ENCODE measurements at regions not wholly inside any gene's neighbourhood (a gene's known extent, or its start where the extent isn't known, plus 50 kb on each side); places are given as distances from the start of the nearest gene placed in this dataset.
A peak's percentile ranks its signal among the peaks of the same experiment; 100 is the strongest.

DNA sequence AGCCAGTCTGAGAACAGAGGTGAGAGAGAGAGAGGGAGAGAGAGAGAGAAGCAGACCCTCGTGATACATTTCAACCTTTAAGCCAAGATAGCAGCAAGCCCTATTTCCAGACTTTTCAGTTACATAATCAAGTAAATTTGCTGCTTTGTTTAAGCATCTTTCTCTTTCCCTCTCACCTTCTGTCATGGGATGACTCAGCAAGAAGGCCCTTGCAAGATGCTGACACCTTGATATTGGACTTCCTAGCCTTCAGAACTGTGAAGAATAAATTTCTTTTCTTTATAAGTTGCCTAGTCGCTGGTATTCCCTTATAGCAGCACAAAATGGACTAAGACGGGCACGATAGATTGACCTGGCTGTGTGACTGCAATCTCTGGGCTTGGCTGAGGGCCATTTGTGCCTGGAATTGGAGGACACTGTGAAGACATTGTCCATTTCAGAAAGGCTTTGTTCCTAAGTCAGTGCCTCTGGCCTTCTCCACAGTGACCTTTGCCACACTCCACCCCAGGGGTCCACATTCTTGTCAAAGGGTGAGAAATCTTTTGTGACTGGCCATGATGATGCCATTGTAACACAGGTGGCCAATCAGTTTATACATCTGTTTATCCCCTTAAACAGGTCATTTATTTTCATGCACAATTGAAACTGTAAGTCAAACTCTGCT, 51.3 kb upstream of the ITSN2 start:
- H3K4me1 Mint-ChIP-seq, result peaks cover 0 to 7% (median 0%) of the 10 kb centered on the region in 4 donors
- H3K9me3 ChIP-seq (ENCODE audit: control insufficient read depth in 2 of 2, low read length in 2 of 2), result no peaks in the 10 kb centered on the region
- peaks cover 3% of the 10 kb centered on the region for H3K27me3 ChIP-seq (ENCODE audit: control insufficient read depth, insufficient read depth, low read length)
- no peak overlapping the region for H3K4me3 ChIP-seq (ENCODE audit: low read depth, low read length)
- no peak overlapping the region for H3K4me3 Mint-ChIP-seq
- H3K27me3 Mint-ChIP-seq, result peaks cover 5% of the 10 kb centered on the region
- ATAC-seq (ENCODE audit: low read depth in 2 of 2), result no peak
- no peak overlapping the region for H3K27ac ChIP-seq (ENCODE audit: insufficient read depth, low read length, poor library complexity, severe bottlenecking)
- peak in 1 of 3 donors; percentile 22 for DNase-seq
- H3K27ac Mint-ChIP-seq, result no peak overlapping the region
- no peaks in the 10 kb centered on the region for H3K36me3 Mint-ChIP-seq
- no peaks in the 10 kb centered on the region for H3K36me3 ChIP-seq (ENCODE audit: control insufficient read depth, insufficient read depth, low read length)
- peaks cover 0 to 1% (median 0%) of the 10 kb centered on the region in 7 donors for H3K9me3 Mint-ChIP-seq
- no peaks in the 10 kb centered on the region for H3K4me1 ChIP-seq (ENCODE audit: control insufficient read depth, insufficient read depth, low read length, poor library complexity, severe bottlenecking)

DNA sequence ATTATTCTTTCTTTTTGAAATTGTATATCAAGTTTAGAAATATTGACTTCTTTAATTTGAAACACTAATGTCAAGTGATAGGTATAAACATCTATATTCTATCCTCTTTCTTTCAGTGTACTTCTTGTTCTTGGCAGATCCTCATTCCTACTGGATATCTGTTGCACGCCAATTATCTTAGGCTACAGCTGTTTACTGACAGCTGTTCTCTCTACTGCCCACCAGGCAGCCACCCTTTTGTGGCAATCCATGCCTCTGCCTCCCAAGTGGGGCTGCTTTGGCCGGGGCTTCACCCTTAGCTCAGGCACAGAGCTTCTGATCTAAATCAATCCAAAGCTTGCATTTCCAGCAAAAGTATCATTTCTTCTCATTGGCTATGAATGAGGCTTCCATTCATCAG, 50.6 kb upstream of the ITSN2 start:
- Mint-ChIP-seq H3K27me3 (peaks cover 5% of the 10 kb centered on the region), H3K4me1 (peaks cover 0 to 7% (median 0%) of the 10 kb centered on the region in 4 donors), H3K9me3 (peaks cover 0 to 1% (median 0%) of the 10 kb centered on the region in 7 donors), H3K36me3 (no peaks in the 10 kb centered on the region), H3K27ac (no peak overlapping the region), H3K4me3 (no peak overlapping the region)
- H3K27me3 ChIP-seq (ENCODE audit: control insufficient read depth, insufficient read depth, low read length), result peaks cover 3% of the 10 kb centered on the region
- DNase-seq, result no peak
- H3K4me1 ChIP-seq (ENCODE audit: control insufficient read depth, insufficient read depth, low read length, poor library complexity, severe bottlenecking), result no peaks in the 10 kb centered on the region
- no peaks in the 10 kb centered on the region for H3K36me3 ChIP-seq (ENCODE audit: control insufficient read depth, insufficient read depth, low read length)
- no peak for ATAC-seq (ENCODE audit: low read depth in 2 of 2)
- no peak overlapping the region for H3K4me3 ChIP-seq (ENCODE audit: low read depth, low read length)
- H3K9me3 ChIP-seq (ENCODE audit: control insufficient read depth in 2 of 2, low read length in 2 of 2), result no peaks in the 10 kb centered on the region
- no peak overlapping the region for H3K27ac ChIP-seq (ENCODE audit: insufficient read depth, low read length, poor library complexity, severe bottlenecking)

DNA sequence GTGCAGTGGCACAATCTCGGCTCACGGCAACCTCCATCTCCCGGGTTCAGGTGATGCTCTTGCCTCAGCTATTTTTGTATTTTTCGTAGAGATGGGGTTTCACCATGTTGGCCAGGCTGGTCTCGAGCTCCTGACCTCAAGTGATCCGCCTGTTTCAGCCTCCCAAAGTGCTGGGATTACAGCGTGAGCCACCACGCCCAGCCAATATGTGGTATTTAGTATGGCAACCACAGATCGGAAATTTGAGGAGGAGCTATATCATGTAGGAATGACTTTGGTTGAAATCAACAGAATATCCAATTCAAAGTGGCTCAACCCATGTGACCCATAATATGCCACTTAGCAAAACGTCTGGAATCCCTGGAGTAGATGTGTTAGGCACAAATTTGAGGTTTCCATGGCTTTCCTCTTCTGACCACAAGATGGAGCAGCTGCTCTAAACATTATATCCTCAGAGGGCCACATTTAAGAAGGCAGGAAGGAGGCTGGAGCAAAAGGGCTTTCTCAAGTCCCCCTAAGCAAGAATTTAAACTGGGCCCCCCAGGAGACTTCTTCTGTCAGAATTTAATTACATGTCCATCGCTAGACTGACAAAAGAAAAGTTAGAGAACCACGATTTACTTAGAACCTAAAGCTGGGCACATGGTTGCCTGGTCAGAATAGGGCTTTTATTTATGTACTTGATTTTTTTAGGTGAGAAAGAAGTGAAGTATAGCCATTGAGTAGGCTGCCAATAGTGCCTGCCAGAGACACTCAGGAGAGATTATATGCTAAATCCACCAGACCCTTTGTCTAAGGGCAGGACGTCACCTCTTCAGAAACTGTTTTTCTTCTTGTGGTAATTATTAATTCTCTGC, 49.6 kb upstream of the ITSN2 start:
- no peaks in the 10 kb centered on the region for H3K9me3 ChIP-seq (ENCODE audit: control insufficient read depth in 2 of 2, low read length in 2 of 2)
- H3K36me3 Mint-ChIP-seq, result no peaks in the 10 kb centered on the region
- DNase-seq, result peak; percentile 14 to 72 (median 58)
- H3K9me3 Mint-ChIP-seq, result peaks cover 0 to 1% (median 0%) of the 10 kb centered on the region in 7 donors
- H3K4me1 Mint-ChIP-seq, result peaks cover 0 to 7% (median 0%) of the 10 kb centered on the region in 4 donors
- no peaks in the 10 kb centered on the region for H3K36me3 ChIP-seq (ENCODE audit: control insufficient read depth, insufficient read depth, low read length)
- peak; percentile 52 to 56 for ATAC-seq (ENCODE audit: low read depth in 2 of 2)
- H3K27ac Mint-ChIP-seq, result no peak overlapping the region
- peaks cover 5% of the 10 kb centered on the region for H3K27me3 Mint-ChIP-seq
- H3K4me3 ChIP-seq (ENCODE audit: low read depth, low read length), result no peak overlapping the region
- peaks cover 3% of the 10 kb centered on the region for H3K27me3 ChIP-seq (ENCODE audit: control insufficient read depth, insufficient read depth, low read length)
- no peaks in the 10 kb centered on the region for H3K4me1 ChIP-seq (ENCODE audit: control insufficient read depth, insufficient read depth, low read length, poor library complexity, severe bottlenecking)
- no peak overlapping the region for H3K27ac ChIP-seq (ENCODE audit: insufficient read depth, low read length, poor library complexity, severe bottlenecking)
- H3K4me3 Mint-ChIP-seq, result no peak overlapping the region
